ENCODE measurements at regions not wholly inside any gene's neighbourhood (a gene's known extent, or its start where the extent isn't known, plus 50 kb on each side); places are given as distances from the start of the nearest gene placed in this dataset.

DNA sequence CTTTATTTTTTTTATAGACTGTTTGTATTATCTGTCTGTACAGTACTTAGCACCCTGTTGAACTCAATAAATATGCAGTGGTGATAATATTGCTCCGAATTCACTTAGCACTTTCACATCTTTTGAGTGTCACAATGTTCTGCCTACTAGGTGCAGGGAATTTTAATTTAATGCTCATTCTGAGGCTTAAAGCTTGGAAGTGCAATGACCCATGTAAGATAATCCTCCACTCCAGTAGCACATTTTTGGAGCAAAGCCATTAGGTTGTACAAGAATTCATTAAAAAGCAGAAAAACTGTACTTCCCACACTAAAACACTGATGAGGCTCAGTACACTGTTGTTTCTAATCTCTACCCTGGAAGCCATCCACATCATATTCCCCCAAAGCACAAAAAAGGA is 255.3 kb upstream of the MTNR1B start:
- no peak for DNase-seq

DNA sequence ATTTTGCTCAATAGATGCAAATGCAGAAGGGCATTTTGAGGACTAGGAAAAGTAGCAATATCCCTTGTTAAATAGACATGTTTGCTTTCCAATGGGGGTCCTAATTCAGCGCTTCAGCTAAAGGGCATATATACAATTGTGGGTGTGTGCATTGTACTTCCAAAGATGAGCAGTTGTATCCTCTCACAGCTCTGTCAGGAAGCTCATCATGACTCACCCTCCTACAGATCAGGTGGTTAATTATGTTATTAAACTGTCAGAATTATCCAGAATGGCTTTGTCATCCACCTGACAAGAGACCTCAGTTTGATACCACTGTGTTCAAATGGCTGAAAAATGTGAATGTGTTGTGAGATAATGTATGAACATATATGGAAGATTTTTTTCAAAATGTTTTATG is 252.2 kb upstream of the MTNR1B start:
- DNase-seq = no peak

DNA sequence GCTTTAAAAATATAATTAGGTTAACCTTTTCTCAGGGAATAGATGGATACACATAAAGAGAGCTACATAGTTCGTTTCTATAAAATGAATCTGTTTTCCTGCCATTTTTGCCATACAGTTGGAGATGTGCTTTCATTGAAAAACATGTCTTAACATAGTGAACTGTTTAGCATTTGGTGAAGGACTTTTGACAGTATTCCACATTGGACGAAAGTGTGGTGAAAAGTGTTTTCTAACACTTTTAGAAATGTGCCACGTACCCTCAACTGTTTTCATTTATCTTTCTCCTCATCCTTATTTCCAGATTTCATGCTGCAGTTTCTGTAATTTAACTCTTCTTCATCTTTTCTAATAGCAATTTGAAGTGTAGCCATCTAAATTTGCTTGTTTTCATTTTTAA is 249.1 kb upstream of the MTNR1B start:
- no peak for DNase-seq

GRCh38 chr11:92725352-92725751 is 244.1 kb upstream of the MTNR1B start:
- no peak for DNase-seq

DNA sequence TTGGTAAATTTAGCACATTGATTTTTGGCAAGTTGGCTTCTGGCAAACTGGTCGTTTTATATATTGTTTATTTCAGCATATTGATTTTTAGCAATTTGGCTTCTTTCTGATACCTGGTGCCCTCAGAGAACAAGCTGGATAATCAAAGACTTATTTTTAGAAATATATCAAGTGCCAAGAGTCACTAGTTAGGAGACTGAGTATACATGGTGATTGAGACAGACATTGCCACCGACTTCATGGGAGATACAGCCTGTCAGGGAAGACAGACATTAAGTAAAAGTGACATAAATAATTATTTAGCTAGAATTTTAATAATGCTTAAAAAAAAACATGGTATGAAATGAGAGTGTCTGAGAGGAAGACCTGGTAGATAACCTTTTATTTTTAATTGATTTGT is 242.3 kb upstream of the MTNR1B start:
- DNase-seq = no peak

- DNase-seq = no peak
Observed at GRCh38 chr11:92727769-92728168, 241.7 kb upstream of the MTNR1B start.

GRCh38 chr11:92728628-92729027 is 240.8 kb upstream of the MTNR1B start:
- no peak for DNase-seq

DNA sequence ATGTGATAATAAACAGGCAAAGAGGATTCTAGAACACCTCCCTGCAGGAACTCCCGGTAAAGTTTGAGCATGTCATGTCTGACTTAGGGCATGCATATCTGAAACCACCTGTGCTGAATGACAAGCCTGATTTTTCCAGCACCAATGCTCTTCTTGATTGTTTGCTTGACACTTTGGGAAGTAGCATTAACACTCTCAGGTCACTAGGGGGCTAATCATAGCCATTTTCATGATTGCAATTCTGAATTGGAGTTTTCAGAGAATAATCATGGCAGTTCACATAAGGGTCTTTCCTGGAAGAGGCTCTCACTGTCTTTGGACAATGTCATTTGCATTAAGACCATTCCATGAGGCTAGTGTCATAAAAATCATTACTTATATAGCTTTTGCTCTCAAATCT is 234.4 kb upstream of the MTNR1B start:
- no peak for DNase-seq

GRCh38 chr11:92738276-92738675 is 231.2 kb upstream of the MTNR1B start:
- DNase-seq = peak; percentile 62

- peak; percentile 79 for DNase-seq
Observed at GRCh38 chr11:92739041-92739440, 230.4 kb upstream of the MTNR1B start.

DNA sequence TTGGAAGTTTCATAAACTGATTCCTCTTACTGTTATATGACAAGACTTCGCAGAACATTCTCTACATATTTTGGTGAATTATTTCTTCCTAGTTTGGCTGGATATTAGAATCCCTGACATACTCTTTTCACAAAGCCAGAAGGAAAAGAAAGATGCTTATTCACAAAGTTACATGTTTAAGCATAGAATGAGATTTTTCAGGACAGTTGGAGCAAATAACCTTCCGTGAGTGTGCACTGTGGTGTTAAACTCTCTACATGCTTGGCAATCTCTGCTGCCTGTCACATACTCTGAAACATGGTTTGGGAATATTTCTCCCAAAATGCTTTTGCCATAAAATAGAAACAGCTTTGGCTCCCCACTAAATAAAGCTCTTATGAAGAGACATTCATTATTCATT is 230.0 kb upstream of the MTNR1B start:
- DNase-seq = peak; percentile 40

DNA sequence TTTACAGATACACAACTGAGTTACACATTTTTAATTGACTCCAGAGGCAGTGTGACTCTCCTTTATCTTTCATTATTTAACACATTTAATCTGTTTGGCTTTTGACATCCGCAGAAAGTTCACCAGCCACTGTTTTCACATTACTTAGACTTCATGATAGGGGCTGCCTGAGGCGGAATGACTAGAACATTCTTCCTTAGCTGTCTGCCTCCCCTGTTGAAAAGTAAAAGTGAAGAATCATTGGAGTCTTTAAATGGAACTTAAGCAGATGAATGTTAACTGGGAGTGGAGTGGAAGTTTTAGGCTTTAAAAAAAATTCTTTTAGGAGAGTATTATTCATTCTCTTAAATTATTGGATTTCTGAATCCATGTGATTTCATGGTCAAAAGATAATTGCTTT is 229.2 kb upstream of the MTNR1B start:
- DNase-seq = no peak

DNA sequence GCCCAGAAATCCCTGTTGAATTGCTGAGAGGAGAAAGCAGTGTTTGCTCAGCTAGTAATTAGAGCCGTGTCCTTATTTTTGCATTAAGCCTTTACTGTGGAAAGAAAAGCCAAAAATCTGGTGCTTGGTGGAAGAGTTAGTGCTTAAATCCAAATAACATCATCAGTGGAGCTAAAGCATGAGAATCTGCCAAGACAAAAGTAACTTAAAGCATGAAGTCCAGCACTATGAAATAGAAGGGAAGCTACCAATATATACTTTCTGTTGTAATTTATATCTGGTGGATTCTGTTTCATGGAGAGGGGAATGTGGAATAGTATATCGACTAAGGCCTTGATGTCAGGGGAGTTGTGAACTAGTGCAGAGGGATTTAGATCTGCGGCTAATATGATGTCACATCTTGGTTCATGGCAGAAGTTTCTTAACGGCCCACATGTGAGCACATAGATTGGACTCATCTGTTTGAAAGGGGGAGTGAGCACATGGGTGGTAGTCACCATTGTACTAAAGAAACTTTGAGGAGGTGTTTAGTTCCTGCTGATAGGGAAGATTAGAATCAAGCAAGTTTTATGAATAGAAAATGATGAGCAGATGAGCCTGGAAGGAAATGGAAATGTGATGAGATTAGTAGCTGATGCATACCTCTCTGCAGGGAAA is 224.4 kb upstream of the MTNR1B start:
- peak; percentile 9 for DNase-seq

DNA sequence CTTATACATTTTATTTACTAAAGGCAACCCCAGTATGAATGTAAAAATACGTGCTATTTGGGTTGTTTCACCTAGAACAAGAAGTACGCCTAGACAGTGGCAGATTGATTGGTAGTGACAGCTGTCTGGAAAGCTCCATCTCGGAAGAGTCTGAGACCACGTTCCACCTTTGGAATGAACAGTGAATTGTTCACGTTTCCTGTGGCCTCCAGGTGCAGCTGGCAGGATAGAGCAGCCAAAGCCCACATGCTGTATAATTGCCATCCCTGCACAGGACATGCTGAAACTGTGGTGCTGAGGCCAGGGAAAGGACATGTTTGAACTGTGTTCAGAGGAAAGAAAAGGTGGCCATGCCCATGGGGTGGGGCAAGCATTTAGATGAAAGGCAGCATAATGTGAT is 218.7 kb upstream of the MTNR1B start:
- no peak for DNase-seq

DNA sequence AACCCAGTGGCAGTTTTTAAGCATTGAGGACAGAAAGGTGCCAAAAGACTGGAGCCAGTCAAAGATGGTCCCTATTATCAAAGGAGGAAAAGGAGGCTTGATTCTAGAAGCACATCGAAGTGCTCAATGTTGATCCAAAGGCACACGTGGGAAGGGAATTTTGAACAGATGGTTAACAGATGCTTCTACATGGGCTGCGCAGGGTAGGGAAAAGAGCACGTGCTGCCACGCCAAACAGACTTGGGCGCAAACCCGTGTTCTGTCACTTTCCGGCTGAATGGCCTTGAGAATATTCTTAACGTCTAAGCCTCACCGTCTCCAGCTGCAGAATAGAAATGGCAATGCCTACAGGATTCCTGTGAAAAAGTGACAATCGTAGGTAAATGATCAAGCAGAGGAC is 217.9 kb upstream of the MTNR1B start:
- peak; percentile 33 for DNase-seq

DNA sequence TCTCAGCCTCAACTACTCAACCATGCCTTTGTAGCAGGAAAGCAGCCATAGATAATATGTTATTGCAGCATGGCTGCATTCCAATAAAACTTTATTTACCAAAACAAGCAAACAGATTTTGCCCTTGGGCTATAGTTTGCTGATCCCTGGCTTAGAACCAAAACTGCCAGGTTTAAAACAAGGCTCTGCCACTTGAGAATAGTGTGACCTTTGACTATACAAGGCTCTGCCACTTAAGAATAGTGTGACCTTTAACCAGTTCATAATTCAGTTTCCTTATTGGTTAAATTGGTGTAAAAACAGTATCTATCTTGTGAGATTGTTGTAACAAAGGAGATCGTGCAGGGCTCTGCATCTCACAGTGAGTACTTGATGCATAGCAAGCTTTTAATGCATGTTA is 217.3 kb upstream of the MTNR1B start:
- no peak for DNase-seq

GRCh38 chr11:92753161-92753560 is 216.3 kb upstream of the MTNR1B start:
- DNase-seq = peak; percentile 42

- peak; percentile 68 for DNase-seq
Observed at GRCh38 chr11:92758241-92758780, 211.1 kb upstream of the MTNR1B start.

- no peak for DNase-seq
Observed at GRCh38 chr11:92759571-92760214, 209.8 kb upstream of the MTNR1B start.

GRCh38 chr11:92762121-92762540 is 207.3 kb upstream of the MTNR1B start:
- DNase-seq = no peak

GRCh38 chr11:92763336-92763735 is 206.1 kb upstream of the MTNR1B start:
- DNase-seq = no peak

- DNase-seq = no peak
Observed at GRCh38 chr11:92764128-92764527, 205.3 kb upstream of the MTNR1B start.

- no peak for DNase-seq
Observed at GRCh38 chr11:92765082-92765840, 204.2 kb upstream of the MTNR1B start.

DNA sequence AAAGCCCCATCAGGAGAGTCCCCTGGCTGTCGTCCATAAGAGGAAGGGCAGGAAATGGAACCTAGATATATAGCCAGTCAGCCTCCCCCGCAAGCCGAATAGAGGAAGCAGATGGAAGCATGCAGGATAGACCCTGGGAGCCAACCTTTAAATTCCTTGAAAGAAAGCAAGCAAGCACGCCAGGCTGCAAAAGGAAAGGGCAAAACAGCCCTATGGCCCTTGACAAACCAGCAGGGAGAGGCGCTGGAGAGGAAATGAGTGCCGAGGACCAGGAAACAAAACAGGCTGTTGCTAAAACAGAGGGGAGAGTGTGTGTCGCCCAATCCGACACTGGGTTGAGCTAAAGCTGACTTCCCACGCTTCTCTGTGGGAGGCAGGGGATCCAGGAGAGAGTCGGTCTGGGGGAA is 203.5 kb upstream of the MTNR1B start:
- DNase-seq = peak; percentile 60
